ENCODE measurements at regions not wholly inside any gene's neighbourhood (a gene's known extent, or its start where the extent isn't known, plus 50 kb on each side); places are given as distances from the start of the nearest gene placed in this dataset.
"Not testable (repeated sequence)": the region's sequence is repeated elsewhere in the genome, so short reads cannot be mapped to it uniquely, and the experiment has no call there.

- no peak overlapping the region for H3K27ac ChIP-seq
- TF ChIP-seq ZFX (IDR thresholded peaks at IDR 0.05; ENCODE audit: borderline replicate concordance): no peak
- no peak for TF ChIP-seq CTCF (IDR thresholded peaks at IDR 0.05)
Measured at GRCh38 chr6:166852451-166852975, 103.8 kb downstream of the RNASET2 start.

- H3K27ac ChIP-seq: no peak overlapping the region
- TF ChIP-seq CTCF (IDR thresholded peaks at IDR 0.05): no peak
- TF ChIP-seq ZFX (IDR thresholded peaks at IDR 0.05; ENCODE audit: borderline replicate concordance): no peak
Measured at GRCh38 chr6:166851911-166852310, 104.4 kb downstream of the RNASET2 start.

- no peak overlapping the region for H3K27ac ChIP-seq
- TF ChIP-seq ZFX (IDR thresholded peaks at IDR 0.05; ENCODE audit: borderline replicate concordance): no peak
- no peak for TF ChIP-seq CTCF (IDR thresholded peaks at IDR 0.05)
Measured at GRCh38 chr6:166851426-166851825, 104.9 kb downstream of the RNASET2 start.

DNA sequence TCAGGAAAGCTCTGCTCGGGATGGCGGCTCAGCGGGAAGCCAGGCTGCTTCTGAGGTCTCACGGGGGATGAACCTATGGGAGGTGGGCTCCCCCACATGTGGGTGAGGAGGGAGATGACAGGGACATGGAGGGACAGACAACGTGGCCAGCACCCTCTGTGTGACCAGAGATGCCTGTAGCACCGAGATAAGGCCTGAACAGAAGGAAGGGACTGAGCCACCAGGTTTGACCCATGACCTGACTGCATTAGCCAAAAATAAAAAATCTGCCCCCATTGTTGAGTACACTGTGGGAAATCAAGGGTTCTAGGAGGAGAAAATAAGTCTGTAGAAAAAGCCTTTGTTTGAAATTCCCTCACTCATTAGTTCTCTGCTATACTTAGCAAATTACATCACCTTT is 105.7 kb downstream of the RNASET2 start:
- H3K27ac ChIP-seq: no peak overlapping the region
- TF ChIP-seq CTCF (IDR thresholded peaks at IDR 0.05) (no peak), ZFX (IDR thresholded peaks at IDR 0.05; ENCODE audit: borderline replicate concordance) (no peak)

DNA sequence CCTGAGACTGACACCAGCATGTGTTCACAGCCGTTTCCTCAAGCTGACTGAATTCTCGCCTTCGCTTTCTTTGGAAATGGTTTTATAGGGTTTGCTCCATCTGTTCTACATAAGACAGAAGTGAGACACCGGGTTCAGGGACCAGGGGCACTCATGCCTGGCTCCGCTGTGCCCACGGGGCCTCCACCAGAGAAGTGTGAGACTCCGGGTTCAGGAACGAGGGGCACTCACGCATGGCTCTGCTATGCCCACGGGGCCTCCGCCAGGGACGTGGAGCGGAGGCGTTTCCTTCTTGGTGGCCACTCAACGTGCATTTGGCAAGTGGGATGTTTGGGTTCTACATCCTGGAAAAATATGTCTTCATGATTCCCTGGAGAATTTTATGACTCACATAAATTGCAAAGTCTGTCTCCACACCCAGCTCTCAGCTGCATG is 106.6 kb downstream of the RNASET2 start:
- H3K27ac ChIP-seq: no peak overlapping the region
- TF ChIP-seq CTCF (IDR thresholded peaks at IDR 0.05) (no peak), ZFX (IDR thresholded peaks at IDR 0.05; ENCODE audit: borderline replicate concordance) (no peak)

- no peak for TF ChIP-seq ZFX (IDR thresholded peaks at IDR 0.05; ENCODE audit: borderline replicate concordance)
- no peak for TF ChIP-seq CTCF (IDR thresholded peaks at IDR 0.05)
- H3K27ac ChIP-seq: no peak overlapping the region
Measured at GRCh38 chr6:166848979-166849748, 107.2 kb downstream of the RNASET2 start.

DNA sequence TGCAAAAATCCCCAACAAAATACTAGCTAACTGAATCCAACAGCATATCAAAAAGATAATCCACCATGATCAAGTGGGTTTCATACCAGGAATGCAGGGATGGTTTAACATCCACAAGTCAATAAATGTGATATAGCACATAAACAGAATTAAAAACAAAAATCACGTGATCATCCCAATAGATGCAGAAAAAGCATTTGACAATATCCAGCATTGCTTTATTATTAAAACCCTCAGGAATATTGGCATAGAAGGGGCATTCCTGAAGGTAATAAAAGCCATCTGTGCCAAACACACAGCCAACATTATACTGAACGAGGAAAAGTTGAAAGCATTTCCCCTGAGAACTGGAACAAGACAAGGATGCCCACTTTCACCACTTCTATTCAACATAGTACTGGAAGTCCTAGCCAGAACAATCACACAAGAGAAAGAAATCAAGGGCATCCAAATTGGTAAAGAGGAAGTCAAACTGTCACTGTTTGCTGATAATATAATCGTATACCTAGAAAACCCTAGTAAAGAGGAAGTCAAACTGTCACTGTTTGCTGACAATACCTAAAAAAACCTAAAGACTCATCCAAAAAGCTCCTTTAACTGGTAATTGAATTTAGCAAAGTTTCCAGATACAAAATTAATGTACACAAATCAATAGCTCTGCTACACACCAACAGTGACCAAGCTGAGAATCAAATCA is 109.8 kb downstream of the RNASET2 start:
- H3K27ac ChIP-seq: not testable (repeated sequence)

All from 22Rv1 (cell line).